ENCODE measurements at regions not wholly inside any gene's neighbourhood (a gene's known extent, or its start where the extent isn't known, plus 50 kb on each side); places are given as distances from the start of the nearest gene placed in this dataset.

DNA sequence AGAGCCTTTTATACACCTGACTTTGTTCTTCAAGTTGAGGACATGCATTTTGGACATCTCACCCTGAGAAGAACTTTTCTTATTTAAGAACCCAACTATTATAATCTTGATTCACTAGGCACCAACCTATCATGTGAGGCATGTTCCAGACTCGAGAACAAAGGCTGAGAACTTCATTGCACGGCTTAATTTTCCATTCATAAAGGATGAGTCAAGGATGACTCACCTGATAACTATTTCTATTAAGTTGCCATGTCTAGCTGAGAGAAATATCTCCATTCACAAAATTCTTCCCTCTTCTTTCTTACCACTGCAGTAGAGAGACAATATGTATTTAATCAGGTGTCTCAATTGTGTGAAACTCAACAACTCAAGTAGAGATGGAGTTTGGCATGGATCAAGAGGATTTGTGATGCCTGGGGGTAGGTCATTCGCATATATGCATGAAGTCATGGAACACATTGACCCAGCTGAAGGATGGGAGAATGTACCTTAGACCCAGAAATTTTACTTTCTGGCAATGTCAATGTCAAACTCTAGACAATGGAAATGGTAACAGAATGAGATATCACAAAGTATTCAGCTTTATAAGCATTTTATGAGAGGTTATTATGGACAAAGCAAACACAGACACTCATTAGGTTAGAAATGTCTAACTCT is 173.2 kb upstream of the PRNP start:
- DNase-seq: peak; percentile 95

- DNase-seq: no peak
These were observed 174.5 kb upstream of the PRNP start for GRCh38 chr20:4511776-4512175.

DNA sequence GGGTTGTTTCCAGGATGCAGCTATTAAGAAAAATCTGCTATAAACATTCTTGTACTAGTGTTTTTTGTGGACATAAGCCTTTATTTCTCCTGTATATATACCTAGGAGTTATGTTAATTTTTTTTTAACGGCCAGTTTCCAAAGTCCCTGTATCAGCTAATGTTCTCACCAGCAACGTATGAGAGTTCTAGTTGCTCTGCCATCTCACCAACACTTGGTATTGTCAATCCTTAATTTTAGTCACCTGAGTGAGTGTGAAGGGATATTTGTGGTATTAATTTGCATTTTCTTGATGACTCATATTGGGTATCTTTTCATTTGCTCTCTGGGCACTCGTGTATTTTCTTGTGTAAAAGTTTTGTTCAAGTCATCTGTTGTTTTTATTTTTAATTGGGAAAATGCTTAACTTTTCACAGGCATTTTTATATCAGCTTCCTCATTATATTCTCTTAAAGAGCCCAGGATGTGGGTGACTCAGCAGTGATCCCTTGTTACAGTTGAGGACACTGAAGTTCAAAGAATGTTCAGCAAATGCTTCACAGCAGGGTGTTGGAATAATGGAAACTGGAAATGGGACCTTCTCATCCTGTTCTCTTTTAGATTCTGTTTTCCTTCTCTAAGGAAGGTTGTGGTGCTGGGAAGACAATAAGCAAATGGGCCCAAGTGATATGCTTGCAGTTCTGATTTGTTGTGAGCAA is 176.3 kb upstream of the PRNP start:
- DNase-seq: peak; percentile 46

DNA sequence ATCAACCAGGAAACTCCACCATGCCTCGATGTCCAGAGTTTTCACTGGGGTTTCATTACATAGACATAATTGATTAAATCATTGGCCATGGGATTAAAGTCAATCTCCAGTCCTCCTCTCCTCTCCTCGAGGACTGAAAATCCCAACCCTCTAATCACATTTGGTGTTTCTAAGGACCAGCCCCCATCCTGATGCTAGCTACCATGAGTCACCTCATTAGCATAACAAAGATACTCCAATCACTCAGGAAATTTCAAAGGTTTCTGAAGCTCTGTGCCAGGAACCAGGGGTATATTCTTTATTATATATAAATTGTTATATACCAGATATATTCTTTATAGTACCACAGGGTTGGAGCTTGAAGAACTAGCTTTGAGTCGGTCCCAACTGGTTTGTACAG is 177.5 kb upstream of the PRNP start:
- peak; percentile 38 for DNase-seq

DNA sequence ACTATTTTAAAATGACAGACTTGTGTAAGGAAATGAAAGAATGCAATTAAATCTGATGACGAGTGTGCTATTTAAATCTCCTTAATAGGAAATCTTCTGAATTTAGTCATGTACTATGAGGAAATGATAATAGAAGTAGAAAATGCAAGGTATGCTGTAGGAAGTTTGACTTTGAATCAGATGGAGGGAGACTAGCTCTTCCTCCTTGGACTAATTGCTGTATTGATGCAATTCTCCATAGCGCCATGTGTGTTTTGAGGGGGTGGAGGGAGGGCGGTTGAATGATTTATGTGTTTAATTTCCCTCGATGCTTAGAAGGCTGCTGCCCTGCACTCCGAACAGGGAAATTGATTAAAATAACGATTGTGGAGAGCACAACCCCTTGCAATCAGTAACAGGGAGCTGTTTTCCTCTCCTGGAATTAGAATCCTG is 179.0 kb upstream of the PRNP start:
- peak; percentile 97 for DNase-seq

GRCh38 chr20:4504814-4505213 is 181.4 kb upstream of the PRNP start:
- DNase-seq: no peak

DNA sequence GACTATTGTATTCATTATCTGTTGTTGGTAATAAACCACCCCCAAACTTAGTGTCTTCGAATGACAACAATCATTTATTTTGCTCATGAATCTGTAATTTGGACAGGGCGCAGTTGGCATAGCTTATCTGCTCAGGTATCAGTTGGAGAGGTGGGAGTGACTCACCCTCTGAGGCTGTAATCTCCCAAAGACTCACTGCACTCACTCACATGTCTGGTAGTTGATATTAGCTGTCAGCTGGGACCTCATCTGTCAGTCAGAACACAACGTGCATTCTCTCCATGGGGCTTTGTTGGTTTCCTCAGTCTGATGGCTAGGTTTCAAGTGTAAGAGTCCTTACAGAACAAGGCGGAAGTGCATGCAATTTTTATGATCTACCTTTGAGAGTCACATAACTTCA is 183.5 kb upstream of the PRNP start:
- DNase-seq: no peak

DNA sequence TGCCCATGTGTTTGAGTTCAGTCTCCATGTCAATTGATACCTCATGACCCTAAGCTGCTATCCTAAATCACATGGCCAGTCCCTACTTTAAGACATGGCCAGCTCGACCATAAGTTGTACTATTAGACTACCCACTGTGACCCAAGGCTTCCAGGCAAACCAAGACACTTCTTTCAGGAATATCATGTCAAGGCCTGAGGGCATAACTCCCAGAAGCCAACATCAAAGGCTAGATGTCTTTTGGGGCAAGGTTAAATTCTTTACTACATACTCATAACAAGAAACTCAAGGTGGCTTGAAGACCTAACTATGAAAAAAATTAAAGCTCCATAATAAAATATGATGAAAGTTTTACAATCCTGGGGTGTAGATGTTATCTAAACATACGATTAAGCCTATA is 192.9 kb upstream of the PRNP start:
- no peak for DNase-seq

GRCh38 chr20:4491643-4492042 is 194.6 kb upstream of the PRNP start:
- DNase-seq: peak; percentile 51

- DNase-seq: peak; percentile 38
These were observed 195.5 kb upstream of the PRNP start for GRCh38 chr20:4490606-4491280.

GRCh38 chr20:4490045-4490444 is 196.2 kb upstream of the PRNP start:
- DNase-seq: no peak

GRCh38 chr20:4488407-4489339 is 197.6 kb upstream of the PRNP start:
- DNase-seq: peak; percentile 65

- DNase-seq: no peak
These were observed 201.8 kb upstream of the PRNP start for GRCh38 chr20:4484379-4484997.

DNA sequence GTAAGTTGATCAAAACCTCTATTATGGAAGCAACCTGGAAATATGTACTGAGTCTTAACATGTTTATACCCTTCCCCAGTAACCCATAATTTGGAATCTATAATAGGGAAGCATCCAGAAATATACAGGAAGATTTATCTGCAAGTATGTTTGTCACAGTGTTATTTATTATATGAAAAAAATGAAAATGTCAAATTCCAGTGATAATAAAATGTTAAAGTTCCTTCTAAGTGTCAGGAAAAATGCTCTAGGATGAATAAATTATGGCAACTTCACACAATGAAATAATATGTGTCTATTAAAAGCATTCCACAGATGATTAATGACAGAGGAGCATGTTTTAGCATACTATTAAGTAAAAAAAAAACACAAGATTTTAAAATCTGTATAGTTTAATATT is 202.3 kb upstream of the PRNP start:
- DNase-seq: no peak

- peak; percentile 78 for DNase-seq
These were observed 202.8 kb upstream of the PRNP start for GRCh38 chr20:4483486-4483885.

DNA sequence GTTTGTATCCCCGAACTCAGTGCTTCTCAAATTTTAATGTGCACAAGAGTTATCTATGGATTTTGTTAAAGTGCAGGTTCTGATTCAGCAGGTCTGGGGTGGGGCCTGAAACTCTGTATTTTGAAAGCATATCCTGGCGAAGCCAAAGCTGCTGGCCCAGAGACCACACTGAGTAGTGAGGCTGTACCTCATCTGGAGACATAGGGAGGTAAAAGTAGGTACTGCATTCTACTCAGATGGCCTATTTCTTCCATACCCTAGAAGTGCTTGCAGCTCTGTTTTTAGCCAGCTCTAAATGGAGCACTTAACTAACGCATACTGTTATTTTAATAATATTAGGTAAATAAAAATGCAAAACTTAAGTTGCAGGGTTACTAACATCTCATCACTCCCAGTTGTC is 206.2 kb upstream of the PRNP start:
- DNase-seq: no peak

GRCh38 chr20:4476903-4477500 is 209.3 kb upstream of the PRNP start:
- DNase-seq: no peak

DNA sequence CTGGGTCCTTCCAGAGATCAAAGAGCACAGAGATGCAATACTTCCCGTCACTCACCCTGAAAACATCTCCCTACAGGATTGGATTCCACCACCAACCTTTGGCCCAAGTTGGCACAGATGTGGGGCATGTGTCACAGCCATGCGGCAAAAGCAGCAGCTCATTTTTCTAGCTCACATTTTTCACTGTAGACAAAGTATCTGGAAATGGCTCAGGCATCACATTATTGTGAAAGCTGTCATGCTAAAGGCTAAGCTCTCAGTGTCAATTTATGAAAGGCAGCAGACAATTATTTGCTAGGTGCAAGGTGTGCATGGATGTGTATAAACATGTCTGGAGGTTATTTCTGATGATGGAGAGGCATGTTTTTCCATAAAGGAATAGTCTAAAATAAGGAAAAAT is 213.3 kb upstream of the PRNP start:
- DNase-seq: peak; percentile 51

GRCh38 chr20:4471221-4471620 is 215.0 kb upstream of the PRNP start:
- peak; percentile 77 for DNase-seq

DNA sequence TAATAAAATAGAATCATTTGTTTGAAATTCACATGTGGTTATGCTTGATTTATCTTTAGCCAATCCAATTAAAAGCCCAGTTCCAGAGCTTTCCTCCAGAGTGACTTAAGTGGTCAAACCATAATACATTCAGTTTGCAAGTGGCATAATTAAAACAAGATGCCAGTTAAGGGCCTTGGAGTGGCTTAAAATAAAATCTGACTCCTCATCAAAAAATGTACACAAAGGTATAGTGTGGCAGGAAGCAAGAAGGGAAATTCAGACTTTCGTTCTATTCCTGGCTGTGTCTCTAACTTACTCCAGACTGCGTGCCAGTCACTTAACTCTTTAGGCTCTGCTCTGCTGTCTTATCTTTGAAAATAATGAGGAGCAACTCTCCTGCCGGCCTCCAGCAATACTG is 215.9 kb upstream of the PRNP start:
- peak; percentile 93 for DNase-seq

- peak; percentile 42 for DNase-seq
These were observed 216.3 kb upstream of the PRNP start for GRCh38 chr20:4469910-4470309.

DNA sequence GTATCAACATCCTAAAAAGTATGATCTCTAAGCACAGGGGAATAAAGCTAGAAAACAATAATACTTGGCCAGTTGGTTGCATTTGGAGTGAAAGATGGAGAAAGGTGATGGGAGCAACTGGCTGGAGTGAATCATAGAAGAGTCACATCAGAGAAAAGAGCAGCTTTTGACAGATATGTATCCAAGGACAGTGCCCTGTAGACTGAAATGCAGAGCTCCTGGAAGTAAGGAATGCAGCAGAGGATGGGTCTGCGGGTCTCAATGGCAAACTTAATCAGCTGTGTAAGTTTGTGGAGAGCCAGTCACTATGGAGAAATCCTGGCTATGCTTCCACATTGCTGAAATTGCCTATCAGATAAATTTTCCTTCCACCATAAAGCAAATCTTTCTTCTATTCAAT is 218.1 kb upstream of the PRNP start:
- DNase-seq: no peak

All from fibroblast of upper back skin (primary cell).